Activated naive CD4-positive, alpha-beta T cell (primary cell): ENCODE measurements at regions not wholly inside any gene's neighbourhood (a gene's known extent, or its start where the extent isn't known, plus 50 kb on each side); places are given as distances from the start of the nearest gene placed in this dataset.
"Not testable (repeated sequence)": the region's sequence is repeated elsewhere in the genome, so short reads cannot be mapped to it uniquely, and the experiment has no call there.

Experiments used
- DNase-seq, 4 experiments: peaks; one replicate each; lab custom pipeline; 2025; lab: John Stamatoyannopoulos, UW

DNA sequence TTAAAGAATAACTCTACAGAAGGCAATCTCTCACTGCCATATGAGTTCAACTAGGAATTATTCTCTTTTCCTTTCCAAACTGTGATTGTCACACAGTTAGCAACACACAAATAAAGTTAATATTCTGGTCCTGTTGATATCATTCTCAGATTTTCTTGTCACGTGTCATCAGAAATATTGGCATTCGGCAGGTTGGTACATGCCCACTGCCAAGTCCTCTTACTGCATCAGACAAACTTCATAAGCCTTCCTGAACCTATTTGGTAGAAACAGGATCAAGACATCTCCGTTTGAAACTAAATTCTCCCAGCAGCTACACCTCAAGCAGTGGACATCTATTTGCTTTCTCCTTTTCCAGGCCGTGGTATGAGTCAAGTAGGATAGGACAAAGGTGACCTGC is 177.9 kb upstream of the SOX2 start:
- no peak for DNase-seq

DNA sequence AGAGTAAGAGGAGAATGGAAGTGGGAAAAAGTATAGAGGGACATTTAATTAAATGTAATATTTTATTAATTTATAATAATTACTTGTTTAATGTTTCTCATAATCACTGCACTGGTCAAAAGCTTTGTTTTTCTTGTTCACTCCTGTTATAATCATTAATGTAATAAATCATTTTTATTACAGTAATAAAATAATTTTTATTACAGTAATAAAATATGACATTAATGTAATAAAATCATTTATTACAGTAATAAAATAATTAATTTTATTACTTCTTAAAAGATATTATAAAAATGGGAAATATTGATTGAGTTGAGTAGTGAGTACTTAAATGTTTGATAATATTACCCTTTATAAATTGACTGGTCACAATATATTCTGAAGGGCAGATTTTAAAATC is 181.1 kb upstream of the SOX2 start:
- no peak for DNase-seq

DNA sequence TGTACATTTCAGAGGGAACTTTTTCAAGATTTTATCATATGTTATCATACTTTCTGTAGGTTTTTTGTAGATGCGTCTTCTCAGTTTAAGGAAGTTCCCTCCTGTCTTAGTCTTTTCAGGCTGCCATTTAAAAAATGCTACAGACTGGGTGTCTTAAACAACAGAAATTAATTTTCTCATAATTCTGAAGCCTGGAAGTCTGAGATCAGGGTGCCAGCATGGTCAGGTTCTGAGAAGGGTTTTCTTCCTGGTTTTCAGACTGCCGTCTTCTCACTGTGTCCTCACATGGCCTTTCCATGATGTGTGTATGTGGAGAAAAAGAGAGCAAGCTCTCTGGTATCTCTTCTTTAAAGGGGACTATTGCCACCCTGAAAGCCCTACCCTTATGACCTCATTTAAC is 189.9 kb upstream of the SOX2 start:
- no peak for DNase-seq

DNA sequence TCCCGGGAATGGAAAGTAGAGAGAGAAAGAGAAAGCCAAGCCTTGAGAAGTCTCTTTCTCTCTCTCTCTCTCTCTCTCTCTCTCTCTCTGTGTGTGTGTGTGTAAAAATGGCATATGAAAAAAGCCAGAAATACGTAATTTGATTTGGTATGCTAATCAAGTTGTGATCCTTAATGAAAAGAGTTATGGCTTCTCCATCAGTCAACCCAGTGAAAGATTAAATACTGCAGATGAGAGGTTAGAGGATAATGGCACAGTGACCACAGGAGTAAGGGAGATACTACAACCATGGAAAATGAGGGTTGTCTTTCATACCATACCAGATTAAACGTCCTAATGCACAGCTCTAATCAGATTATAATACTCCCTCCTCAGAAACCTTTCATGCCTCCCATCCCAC is 193.5 kb upstream of the SOX2 start:
- DNase-seq = no peak

DNA sequence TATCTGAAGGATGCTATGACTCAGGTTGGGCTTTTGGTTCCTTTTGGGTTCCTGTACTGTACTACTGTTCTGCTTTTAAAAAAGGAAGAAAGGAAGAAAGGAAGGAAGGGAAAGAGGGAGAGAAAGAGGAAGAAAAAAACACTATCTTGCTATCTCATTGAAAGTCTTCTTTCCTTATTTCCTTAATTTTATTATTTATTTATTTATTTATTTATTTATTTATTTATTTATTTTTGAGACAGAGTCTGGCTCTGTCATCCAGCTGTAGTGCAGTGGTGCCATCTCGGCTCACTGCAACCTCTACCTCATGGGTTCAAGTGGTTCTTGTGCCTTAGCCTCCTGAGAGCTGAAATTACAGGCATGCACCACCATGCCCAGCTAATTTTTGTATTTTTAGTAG is 198.9 kb upstream of the SOX2 start:
- DNase-seq = no peak

DNA sequence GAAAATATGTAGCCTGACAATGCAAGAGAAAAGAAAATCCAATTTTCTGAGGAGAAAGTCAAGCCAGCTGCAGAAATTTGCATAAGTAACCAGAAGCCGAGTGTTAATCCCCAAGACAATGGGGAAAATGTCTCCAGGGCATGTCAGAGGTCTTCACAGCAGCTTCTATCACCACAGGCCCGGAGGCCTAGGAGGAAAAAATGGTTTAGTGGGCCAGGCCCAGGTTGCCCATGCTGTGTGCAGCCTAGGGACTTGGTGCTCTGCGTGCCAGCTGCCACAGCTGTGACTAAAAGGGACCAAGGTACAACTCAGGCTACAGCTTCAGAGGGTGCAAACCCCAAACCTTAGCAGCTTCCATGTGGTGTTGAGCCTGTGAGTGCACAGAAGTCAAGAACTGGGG is 201.2 kb upstream of the SOX2 start:
- DNase-seq = no peak

DNA sequence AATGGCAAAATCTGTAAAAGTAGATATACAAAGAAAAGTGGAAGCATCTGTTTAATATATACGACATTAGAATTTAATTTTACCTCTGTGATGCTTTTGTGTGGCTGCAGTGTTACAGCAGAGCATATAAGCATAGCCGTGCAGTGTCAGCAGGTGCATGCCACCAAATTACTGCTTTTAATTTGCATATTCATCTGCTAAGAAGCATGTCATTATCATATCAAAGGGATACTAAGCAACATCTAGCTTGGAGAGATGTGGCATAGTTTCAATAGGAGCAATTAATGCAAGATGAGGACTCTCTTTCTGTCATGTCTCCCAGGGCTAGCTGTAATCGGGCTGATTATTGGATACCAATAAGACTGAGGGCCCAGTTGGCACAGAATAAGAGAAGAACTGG is 214.4 kb upstream of the SOX2 start:
- DNase-seq = no peak

DNA sequence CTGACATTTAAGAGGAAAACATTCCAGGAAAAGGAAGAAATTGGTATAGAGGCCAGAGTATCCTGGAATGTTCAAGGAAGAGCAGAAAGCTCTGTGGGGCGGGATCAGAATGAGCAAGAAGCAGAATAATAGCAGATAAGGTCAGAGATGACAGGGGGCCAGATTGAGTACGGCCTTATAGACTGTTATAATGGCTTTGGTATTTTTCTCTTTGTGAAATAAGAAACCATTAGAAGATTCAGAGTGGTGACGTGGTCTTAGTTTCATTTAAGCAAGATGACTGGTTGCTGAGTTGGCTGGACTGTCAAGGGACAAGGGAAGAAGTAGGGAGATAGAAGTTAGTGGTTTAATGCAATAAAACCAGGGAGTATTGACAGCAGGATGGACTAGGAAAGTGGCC is 218.3 kb upstream of the SOX2 start:
- no peak for DNase-seq

DNA sequence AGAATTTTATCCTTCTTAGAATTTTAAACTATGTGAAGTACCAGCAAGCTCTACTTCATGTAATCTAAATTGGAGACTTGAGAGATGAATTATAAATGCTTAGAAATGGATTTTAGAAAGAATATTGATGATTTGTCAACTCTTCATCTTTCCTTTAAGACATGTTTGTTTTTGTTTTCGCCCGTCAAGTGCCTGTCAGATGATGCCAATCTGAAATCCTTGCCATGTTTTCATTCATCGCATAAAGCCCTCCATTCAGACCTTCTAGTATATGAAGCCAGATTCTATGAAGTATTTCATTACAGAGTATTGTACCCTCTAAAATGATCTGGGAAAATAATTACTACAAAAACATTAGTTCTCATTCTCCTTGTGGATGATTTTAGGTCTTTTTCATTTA is 223.2 kb upstream of the SOX2 start:
- DNase-seq = no peak

DNA sequence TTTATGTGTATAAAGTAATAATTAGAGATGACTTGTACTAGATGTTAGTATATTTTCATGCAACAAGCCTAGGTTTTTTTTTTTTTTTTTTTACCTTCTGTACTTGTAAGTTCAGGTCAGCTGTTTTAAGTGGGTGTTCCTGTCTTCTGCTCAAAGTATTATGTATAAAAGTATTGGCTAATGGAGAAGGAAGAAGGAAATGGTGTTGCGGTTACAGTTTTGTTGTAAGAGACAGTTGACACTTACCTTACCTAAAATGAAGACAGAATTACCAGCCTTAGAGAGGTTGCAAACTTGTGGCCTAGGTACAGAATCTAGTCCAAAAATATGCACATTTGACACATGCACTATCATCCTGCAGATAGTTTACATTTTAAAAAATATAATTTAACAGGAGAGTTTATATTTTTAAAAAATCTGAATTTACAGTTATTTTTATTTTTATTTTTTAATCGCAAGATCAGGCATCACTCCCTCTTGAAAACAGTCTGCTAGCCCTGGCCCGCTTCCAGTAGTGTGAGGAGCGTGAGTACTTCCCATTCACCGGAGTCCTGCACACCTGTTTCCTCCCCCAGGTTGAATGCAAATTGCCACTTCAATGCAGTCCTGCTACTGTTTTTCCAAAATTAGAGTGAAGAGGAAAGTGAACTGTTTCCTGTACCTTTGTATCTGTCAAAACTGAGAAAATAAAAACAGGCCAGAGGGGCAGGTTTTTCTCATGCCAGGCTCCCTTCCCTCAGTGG is 224.3 kb upstream of the SOX2 start:
- DNase-seq = no peak

DNA sequence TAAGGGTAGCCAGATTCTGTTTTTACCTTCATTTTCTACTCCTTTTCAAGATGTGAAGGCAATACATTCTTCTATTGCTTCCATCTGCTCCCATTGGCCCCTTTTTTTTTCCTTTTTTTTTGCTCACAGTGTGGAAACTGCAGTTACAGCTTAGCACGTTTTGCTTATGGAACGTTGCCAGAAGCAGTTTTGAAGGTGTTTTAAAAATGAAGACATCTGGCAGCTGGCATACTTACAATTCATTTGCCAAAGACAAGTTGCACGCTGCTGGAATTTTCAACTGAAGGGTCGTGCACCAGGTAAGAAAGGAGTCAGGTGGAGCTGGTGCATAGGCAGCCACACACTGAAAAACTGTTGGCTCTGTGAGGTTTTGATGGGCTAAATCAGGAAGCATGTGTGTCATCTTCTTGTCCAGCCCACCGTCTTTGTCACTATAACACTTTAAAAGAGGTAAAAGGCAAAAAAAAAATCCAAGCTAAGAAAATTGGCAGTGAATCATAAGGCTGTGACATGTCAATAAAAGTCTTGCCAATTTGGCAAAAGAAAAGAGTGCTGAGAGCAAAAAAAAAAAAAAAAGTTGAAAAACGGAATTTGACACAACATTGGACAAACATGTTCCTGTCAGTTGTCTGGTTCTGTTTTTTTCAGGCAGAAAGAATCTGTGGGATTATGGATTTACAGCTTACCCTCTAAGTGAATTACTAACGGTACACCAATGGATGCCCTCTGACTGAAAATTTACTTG is 225.4 kb upstream of the SOX2 start:
- DNase-seq = no peak

DNA sequence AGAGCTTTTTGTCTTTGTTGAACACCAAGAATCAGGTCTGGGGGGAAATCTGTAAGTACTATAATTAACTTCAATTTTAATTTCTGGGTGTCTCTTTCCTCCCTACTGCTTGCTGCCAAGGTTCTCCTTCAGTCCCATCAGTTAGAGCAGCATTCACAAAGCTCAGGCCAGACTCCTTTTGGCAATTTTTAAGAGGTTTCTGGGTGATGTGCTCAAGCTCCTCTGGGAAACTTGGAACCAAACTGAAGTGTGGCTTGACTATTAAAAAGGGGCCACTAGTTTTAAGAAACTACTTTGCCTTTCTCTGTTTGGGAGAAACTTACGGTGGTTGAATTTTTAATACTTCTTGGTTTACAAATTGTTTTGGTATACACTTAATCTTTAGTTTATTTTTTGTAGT is 227.7 kb upstream of the SOX2 start:
- no peak for DNase-seq

DNA sequence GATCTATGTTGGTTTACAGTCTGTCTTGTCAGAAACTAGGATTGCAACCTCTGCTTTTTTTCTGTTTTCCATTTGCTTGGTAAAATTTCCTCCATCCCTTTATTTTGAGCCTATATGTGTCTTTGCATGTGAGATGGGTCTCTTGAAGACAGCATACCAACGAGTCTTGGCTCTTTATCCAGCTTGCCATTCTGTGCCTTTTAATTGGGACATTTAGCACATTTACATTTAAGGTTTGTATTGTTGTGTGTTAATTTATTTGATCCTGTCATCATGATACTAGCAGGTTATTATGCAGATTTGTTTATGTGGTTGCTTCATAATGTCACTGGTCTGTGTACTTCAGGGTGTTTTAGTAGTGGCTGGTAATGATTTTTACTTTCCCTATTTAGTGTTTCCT is 236.6 kb upstream of the SOX2 start:
- not testable (repeated sequence) for DNase-seq

DNA sequence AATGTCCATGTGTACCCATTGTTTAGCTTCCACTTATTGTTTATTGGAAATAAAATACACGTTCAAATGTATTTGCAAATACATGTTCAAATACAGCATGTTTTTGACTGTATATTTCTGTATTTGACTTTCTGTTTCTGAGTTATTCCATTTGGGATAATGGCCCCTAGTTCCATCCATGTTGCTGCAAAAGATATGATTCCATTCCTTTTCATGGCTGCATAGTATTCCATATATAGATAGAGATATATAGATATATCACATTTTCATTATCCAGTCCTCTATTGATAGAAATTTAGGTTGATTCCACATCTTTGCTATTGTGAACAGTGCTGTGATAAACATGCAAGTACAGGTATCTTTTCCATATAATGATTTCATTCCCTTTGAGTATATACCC is 241.4 kb upstream of the SOX2 start:
- no peak for DNase-seq

DNA sequence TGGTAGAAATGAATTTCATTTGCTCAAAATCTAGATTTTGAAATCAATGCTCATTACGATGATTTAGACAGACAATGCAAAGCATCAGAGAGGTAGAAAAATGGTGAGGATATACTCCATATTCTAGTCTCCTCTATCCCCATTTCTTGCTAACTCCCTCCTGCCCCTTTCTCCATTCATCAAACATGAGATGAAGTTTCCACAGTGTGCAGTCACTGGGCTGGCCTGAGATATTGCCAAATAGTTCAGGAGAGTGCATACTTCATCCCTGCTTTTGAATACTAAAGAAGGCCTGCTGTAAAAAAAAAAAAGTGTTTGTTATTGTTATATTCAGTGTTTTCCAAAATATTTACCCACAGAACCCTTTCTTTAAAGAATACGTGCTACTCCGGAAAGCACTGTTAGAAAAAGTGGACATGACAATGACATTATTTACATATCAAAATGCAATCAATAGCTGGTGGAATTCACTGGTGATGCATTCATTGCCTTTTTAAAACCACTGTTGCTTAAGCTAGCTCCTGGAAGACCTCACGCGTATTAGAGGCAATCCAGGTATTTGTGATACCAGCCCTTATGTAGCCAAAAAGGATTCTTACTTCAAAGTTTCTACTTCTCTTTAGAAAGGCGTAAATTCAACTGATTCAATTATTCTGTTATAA is 247.6 kb upstream of the SOX2 start:
- no peak for DNase-seq

DNA sequence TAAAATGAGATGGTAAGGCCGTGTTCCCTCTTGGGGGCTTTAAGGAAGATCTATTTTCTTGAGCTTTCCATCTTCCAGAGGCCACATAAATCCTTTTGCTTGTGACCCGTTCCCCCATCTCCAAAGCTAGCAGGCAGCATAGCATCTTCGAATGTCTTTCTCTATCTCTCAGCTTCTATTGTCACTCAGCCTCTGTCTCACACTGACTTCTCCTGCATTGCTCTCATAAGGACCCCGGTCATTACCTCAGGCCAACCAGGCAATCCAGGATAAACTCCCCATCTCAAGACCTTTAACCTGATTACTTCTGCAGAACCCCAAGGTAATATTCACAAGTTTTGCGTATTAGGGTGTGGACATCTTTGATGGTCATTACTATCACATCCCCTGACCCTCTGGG is 250.3 kb upstream of the SOX2 start:
- DNase-seq = no peak

DNA sequence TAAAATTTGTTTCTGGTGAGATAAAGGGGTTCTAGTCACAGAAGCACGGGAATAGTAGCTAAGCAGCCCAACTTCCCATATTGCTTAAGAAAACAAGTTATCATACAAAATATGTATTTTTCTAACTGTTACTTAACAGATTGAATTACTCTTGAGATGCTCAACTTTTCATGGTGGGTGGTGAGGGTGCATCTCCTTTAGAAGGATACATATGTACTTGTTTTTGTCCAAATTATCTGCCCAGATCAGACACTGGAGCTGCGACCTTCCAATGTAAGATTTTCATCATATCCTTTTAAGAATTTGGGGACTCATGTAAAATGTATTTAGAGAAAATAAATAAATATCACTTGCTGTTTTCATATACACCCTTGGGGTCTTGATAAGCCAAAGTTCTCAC is 252.2 kb upstream of the SOX2 start:
- no peak for DNase-seq

DNA sequence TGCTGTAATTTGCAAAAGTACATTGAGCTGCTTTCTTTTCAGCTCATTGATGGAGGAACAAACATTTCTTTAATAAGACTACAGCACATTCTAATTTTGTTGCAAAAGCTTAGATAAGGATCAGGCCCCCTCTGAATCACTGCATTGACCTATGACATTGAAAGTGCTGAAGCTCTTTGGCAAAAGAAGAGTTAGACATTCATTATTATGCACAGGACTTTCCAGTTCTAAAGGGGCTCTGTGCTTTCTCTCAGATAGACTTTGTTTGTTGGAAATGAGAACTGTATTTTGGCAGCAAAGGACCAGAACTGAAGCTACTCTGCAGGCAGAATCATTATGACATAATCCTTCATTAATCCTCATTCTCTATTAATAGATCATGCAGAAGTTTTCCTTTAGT is 252.9 kb upstream of the SOX2 start:
- no peak for DNase-seq

DNA sequence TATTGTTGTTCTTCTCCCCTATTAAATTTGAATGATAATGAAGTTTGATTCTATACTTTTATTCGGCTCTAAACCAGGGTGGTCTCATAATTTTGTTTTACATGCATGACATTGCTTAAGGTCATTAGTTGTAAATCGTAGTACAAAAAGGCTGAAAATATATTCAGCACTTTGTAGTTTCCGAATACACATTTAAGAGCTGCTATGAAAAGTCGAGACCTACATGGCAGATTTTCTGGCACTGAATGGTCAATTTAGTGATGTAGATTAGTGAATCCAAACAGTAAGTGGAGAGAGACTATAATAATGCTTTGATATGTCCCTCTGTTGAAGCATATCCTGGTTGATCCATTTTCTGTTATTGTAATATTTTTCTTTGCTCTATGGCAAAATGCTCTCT is 254.0 kb upstream of the SOX2 start:
- DNase-seq = no peak

DNA sequence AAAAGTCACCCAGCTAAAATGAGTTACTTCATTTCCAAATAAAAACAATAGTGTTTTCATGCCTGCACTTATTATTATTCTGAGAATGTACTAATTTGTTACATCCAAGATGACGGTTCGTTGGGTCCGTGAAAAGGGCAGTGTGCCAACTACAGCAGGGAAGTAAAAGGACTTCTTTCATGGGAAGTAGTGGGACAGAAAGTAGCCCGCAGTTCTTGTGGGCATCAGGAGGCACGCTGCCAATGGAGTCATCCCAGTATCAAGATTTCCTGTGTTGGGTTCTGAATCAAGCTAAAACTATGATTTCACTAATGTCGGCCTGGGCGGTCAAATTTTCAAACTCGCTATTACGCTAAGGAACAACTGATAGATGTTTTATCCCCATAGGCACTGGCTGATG is 254.5 kb upstream of the SOX2 start:
- DNase-seq = no peak

DNA sequence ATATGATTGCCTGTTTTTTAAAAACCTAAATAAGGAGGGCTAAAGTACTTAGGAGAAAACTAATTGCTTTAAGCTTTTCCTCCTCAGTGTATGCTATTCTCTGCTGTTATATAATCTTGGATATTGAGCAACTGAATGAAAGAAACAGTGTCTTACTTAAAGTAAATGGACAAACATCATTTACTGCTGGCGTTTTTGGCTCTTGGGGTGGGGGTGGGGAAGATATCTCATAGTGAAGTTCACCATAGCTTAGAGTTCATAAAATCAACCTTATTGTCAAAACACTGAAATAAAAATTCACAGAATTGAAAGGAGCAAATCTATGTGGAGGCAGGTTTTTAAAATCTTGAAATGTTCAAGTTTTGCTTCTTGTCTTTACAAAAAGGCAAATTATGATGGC is 256.4 kb upstream of the SOX2 start:
- DNase-seq = no peak

DNA sequence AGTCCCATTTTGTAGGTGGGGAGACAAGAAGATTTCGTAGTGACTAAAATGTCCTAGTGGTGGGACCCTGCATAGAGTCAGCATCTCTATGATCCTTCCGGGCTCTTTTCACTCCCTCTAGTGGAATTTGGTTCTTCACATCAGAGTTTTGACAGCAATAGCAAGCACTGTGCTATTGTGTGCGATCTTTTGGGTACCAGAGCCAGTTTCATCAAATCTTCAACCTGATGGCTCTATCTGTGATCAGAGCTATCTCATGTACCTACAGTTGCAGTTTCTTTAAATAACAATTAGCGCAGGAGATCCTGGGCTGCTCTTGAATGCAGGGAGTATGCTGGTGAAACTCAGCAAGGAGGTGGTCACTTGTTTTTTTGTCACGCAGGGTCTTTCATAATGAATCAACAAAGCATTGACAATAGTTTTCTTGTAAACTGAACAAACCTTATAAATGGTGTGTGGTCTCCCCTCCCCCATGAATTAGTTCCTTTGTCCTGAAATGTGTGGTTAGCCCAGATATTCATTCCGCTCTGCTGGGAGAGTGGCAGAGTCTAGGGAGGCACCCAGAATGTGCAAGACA is 257.2 kb upstream of the SOX2 start:
- no peak for DNase-seq

DNA sequence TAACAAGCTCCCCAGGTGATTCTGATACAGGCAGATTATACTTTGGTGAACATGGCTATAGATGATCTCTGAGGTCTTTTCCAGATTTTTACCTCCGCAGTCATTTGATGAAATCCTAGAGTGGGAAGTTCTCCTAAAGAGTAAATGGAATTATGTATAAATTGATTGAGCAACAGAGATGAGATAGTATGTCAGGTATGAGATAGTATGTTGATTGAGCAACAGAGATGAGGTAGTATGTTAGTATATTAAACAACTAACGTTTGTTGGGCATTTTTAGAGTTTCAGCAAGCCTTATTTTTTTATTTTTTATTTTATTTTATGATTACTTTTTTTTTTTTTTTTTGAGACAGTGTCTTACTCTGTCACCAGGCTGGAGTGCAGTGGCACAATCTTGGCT is 265.0 kb upstream of the SOX2 start:
- DNase-seq = no peak
